HEK293T (cell line): ENCODE measurements at regions not wholly inside any gene's neighbourhood (a gene's known extent, or its start where the extent isn't known, plus 50 kb on each side); places are given as distances from the start of the nearest gene placed in this dataset.

ENCODE experiments used
- BHLHE40 ChIP-seq: fragments of 450-650 bp; IDR thresholded peaks from 2 replicates; pipeline ENCODE4 v1.6.1; 2016; ENCODE audit warnings: mild to moderate bottlenecking, moderate library complexity, borderline replicate concordance
- FOXA1 ChIP-seq: fragments of 450-650 bp; IDR thresholded peaks from 2 replicates; pipeline ENCODE4 v1.6.1; 2016; ENCODE audit warnings: mild to moderate bottlenecking
- SP1 ChIP-seq: fragments of 450-650 bp; IDR thresholded peaks from 2 replicates; pipeline ENCODE4 v1.6.1; 2017

GRCh38 chr13:99063178-99063577 is 85.3 kb upstream of the DOCK9 start:
- TF ChIP-seq FOXA1: no peak
- no peak for TF ChIP-seq SP1
- no peak for TF ChIP-seq BHLHE40
